ENCODE measurements at regions not wholly inside any gene's neighbourhood (a gene's known extent, or its start where the extent isn't known, plus 50 kb on each side); places are given as distances from the start of the nearest gene placed in this dataset.
A peak's percentile ranks its signal among the peaks of the same experiment; 100 is the strongest.
"Not testable (repeated sequence)": the region's sequence is repeated elsewhere in the genome, so short reads cannot be mapped to it uniquely, and the experiment has no call there.

DNA sequence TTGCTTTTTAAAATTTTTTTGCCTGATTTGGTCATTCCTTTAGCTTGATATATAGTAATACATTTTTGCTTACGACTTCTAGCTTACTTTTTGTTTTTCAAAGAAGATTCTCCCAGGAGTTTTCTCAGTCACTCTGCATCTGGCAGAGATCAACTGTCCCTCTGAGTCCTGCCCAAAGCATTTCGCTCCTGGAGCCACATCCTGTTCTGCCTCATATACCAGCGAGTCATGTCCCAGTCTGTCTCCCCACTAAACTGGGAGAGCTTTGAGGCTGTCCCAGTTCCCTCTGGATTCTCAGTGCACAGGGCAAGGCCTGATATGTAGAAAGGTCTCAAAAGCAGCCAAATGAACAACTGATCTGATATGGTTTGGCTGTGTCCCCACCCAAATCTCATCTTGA, 326.3 kb downstream of the ARRDC4 start:
- peaks cover 31% of the 10 kb centered on the region for H3K27me3 Mint-ChIP-seq
- H3K4me3 Mint-ChIP-seq: no peak overlapping the region
- ATAC-seq (no peak), DNase-seq (no peak)
- no peaks in the 10 kb centered on the region for H3K9me3 Mint-ChIP-seq
- no peaks in the 10 kb centered on the region for H3K4me1 Mint-ChIP-seq
- no peak overlapping the region for H3K27ac Mint-ChIP-seq

DNA sequence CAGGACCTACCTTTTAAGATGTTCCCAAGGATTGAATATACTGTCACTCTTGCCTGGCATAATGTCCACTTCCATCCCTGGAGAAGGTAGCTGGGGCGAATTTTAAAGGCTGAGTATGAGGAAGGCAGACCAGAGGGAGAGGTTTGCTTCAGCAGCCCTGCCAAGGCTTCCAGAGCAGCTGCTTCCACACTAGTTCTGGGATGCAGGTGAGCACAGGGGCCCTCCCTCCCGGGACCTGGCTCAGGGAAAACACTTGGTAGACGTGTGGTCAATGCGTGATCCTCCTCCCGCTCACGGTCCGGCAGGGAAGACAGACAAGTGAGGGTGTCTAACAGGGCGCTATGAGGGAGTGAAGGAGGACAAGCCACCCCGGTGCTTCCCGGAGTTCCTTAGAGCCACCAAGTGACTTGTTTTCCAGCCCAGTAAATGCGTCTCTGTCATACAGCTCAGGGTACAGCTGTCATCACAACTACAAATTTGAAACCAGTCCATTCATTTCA, 327.6 kb downstream of the ARRDC4 start:
- Mint-ChIP-seq H3K4me3 (no peak overlapping the region), H3K9me3 (no peaks in the 10 kb centered on the region), H3K27me3 (peaks cover 40% of the 10 kb centered on the region), H3K4me1 (no peaks in the 10 kb centered on the region), H3K27ac (no peak overlapping the region)
- DNase-seq: no peak
- no peak for ATAC-seq

DNA sequence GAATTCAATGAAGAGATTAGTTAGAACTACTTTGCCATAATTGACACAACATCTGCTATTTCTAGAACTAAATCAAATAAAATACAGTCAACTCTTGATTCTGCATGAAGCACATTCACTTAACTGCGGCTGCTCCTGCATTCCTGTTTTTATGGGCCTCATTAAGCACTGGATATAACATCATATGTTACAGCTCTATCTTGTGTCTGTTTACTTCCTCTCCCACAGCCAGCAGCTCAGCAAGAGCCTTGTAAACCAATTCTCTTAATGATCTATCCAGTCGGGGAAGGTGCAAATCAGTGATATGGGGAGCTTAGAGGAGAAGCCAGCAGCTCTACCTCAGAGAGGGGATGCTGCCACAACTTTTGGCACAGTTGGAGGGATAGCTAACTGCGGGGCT, 329.2 kb downstream of the ARRDC4 start:
- Mint-ChIP-seq H3K4me1 (no peaks in the 10 kb centered on the region), H3K4me3 (no peak overlapping the region), H3K27ac (no peak overlapping the region), H3K9me3 (no peaks in the 10 kb centered on the region), H3K27me3 (peaks cover 56% of the 10 kb centered on the region)
- ATAC-seq (no peak), DNase-seq (no peak)

DNA sequence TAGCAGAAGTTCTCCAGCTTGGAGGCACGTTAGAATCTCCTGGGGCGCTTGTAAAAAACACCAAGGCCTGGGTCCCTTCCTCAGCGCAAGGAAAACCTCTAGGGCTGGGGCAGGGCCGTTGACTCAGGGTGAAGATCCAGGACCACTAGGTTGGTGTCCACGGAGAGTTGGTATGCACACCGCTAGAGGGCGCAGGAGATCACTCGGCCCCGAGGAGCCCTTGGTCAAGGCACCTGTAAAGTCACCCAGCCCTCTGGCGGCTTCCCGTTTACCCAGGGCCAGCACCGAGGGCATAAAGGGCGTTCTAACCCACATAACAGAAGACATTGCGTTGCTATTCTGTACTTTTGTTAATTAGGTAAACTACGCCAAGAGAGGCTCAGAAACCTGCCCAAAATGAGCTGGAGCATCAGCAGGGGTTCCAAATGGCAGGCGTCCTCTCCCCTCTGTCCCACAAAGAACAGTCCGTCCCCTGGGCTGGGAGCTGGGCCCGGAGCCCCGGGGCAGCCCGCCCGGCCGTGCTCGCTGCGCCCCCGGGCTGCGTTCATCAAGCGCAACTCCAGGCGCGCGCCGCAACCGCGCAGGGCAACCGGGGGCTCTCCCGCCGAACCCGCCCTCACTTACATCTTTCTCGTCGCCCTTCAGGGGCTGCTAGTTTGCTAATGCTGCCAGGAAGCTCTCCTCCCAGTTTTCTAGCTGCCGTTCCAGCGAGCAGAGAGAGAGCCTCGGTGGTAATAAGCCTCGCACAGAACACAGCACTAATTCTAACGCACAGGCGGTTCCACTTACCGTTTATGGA, 332.1 kb downstream of the ARRDC4 start:
- Mint-ChIP-seq H3K27me3 (peaks cover 53% of the 10 kb centered on the region), H3K9me3 (no peaks in the 10 kb centered on the region), H3K27ac (no peak overlapping the region), H3K4me1 (no peaks in the 10 kb centered on the region), H3K4me3 (peak overlapping the region in 1 of 2 donors; percentile 35)
- DNase-seq (peak; percentile 43 to 47), ATAC-seq (peak; percentile 83)

DNA sequence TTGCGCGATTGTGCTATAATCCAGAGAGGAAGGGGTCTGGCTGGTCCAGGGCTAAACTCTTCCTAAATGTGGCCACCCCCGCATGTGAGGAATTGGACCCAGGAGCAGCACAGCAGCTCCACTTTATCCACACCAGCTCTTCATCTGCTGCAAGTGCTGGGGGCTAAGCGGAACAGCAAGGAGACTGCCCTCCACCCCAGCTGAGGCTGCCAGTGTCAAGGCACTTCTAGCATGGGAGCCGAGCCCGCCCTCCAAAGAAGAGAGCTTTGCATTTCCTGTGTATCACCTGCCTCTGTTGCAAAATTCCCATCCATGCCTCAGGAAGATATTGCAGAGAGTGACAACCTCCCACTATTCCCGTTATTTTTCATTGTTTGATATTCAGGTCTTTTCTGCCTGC, 333.6 kb downstream of the ARRDC4 start:
- H3K9me3 Mint-ChIP-seq: no peaks in the 10 kb centered on the region
- no peak overlapping the region for H3K27ac Mint-ChIP-seq
- ATAC-seq: no peak
- H3K4me1 Mint-ChIP-seq: no peaks in the 10 kb centered on the region
- H3K27me3 Mint-ChIP-seq: peaks cover 62% of the 10 kb centered on the region
- no peak for DNase-seq
- no peak overlapping the region for H3K4me3 Mint-ChIP-seq

DNA sequence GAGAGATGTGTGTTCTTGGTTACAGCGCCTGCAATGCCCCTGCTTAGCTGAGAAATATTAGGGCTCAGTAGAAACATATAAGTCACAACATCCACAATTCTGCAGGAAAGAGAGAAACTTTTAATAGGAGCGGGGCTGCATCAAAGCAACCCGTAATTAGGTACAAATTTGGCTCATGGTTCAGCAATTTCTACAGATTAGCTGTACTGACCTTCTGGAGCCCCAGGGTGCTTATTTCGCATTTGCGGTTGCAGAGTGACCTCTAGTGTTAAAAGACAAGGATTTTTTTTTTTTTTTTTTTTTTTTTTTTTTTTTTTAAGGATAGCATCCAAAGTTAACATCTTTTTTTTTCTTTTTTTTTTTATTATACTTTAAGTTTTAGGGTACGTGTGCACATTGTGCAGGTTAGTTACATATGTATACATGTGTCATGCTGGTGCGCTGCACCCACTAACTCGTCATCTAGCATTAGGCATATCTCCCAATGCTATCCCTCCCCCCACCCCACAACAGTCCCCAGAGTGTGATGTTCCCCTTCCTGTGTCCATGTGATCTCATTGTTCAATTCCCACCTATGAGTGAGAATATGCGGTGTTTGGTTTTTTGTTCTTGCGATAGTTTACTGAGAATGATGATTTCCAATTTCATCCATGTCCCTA, 334.7 kb downstream of the ARRDC4 start:
- H3K4me1 Mint-ChIP-seq, ATAC-seq, H3K9me3 Mint-ChIP-seq, H3K27ac Mint-ChIP-seq, H3K4me3 Mint-ChIP-seq, DNase-seq: not testable (repeated sequence)
- peaks cover 65% of the 10 kb centered on the region for H3K27me3 Mint-ChIP-seq

DNA sequence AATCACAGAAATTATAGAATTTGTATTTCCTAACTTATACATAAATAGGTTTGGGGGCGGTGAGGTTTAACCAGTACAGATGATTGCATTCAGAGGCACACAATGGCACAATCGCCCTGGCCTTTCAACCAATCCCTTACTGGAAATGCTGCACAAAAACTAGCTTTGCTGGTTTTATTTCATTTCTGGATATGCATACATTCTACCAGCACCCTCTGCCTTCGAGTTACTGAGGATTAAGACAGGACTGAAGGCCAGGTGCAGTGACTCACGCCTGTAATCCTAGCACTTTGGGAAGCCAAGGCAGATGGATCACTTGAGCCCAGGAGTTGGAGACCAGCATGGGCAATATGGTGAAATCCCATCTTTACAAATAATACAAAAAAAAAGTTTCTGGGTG, 336.1 kb downstream of the ARRDC4 start:
- Mint-ChIP-seq H3K4me3 (no peak overlapping the region), H3K27ac (no peak overlapping the region), H3K4me1 (no peaks in the 10 kb centered on the region), H3K27me3 (peaks cover 70% of the 10 kb centered on the region), H3K9me3 (no peaks in the 10 kb centered on the region)
- ATAC-seq (no peak), DNase-seq (no peak)

DNA sequence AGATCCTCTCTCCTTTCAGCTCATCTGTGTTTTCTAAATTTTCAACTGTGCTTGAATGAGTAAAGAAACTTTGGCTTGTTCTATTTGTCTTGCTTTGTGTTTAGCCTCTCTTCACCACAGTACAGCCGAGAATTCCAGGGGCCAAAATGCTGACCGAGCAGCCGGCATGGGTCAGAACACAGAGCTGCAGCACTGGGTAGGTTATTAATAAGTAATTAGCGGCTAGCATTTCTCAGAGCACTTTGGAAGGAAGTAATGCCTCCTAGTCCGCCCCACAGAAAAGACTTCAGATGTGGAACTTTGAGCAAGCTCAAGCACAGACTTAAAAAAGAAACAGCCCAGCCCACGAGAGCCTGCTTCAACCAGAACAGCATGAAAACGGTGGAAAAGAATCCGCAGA, 343.9 kb downstream of the ARRDC4 start:
- Mint-ChIP-seq H3K9me3 (no peaks in the 10 kb centered on the region), H3K4me3 (no peak overlapping the region), H3K27me3 (peaks cover 45% of the 10 kb centered on the region), H3K27ac (no peak overlapping the region), H3K4me1 (no peaks in the 10 kb centered on the region)
- DNase-seq (no peak), ATAC-seq (no peak)

DNA sequence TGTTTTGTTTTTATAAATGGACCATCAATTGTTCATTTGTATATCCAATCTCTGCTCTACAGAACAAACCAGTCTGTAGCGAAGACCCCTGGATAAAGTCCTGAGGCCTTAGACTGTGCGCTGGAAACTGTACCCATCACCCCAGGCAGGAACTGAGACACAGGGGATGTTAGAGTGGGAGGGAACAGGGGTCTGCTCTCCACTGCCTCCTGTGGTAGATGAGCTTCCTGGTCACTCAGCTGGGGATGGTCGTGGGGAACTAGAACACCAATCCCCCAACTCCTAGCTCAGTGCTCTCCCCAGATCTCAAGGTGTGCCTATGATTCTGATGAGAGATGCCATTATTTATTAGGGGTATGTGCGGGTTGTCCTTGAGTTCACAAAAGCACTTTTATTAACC, 340.2 kb upstream of the IGF1R start:
- DNase-seq (no peak), ATAC-seq (no peak)
- H3K27me3 Mint-ChIP-seq: peaks cover 42% of the 10 kb centered on the region
- H3K27ac Mint-ChIP-seq: no peak overlapping the region
- H3K4me1 Mint-ChIP-seq: no peaks in the 10 kb centered on the region
- no peak overlapping the region for H3K4me3 Mint-ChIP-seq
- H3K9me3 Mint-ChIP-seq: no peaks in the 10 kb centered on the region

DNA sequence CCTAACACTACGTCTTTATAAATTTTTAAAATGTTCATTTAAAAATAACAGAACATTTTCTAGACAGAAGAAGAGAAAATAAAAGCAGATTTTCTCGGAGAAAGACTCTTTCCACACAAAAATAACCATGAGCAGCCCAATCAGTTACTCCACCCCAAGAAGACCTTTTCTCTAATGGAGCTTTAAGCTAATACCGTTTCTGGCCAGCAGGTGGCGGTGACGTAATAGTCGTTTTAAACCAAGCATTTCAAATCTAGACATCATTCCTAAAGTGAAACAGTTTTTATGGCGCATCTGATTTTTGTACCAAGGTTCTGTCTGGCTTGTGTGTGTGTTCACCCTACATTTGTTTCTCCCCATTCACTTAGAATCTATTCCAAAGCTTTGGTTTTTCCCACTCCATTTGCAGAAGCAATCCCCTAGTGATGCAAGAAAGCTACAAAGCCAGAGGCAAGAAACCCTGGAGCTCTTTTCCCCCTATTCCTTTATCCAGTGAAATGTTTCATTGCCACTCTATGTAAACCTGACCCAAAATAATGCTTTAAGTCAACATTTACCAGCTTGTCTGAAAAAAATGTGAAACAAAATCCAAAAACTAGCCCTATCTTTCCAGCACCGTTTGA, 336.7 kb upstream of the IGF1R start:
- Mint-ChIP-seq H3K4me1 (no peaks in the 10 kb centered on the region), H3K9me3 (no peaks in the 10 kb centered on the region), H3K4me3 (no peak overlapping the region), H3K27ac (no peak overlapping the region), H3K27me3 (peaks cover 44% of the 10 kb centered on the region)
- DNase-seq: peak; percentile 58 to 60
- ATAC-seq: no peak

DNA sequence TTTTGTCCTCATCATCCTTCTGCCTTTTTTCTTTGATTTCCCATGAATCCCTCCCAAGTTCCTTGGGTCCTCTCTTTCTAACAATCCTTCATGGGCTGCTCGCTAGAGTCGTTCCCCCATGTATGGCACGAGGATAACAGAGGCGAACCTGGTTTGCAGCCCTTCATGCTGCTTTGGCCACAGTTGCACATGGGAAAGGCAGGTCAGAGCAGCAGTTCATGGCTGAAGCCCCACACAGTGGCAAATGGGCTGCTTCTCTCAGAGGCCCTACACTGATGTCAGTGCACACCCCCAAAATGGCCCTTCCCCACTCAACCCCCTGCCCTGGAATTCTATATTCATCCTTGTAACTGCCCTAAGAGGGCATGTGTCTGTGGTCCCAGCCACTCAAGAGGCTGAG, 335.4 kb upstream of the IGF1R start:
- H3K4me1 Mint-ChIP-seq: no peaks in the 10 kb centered on the region
- no peaks in the 10 kb centered on the region for H3K9me3 Mint-ChIP-seq
- H3K27ac Mint-ChIP-seq: no peak overlapping the region
- H3K27me3 Mint-ChIP-seq: peaks cover 44% of the 10 kb centered on the region
- DNase-seq (no peak), ATAC-seq (no peak)
- no peak overlapping the region for H3K4me3 Mint-ChIP-seq

DNA sequence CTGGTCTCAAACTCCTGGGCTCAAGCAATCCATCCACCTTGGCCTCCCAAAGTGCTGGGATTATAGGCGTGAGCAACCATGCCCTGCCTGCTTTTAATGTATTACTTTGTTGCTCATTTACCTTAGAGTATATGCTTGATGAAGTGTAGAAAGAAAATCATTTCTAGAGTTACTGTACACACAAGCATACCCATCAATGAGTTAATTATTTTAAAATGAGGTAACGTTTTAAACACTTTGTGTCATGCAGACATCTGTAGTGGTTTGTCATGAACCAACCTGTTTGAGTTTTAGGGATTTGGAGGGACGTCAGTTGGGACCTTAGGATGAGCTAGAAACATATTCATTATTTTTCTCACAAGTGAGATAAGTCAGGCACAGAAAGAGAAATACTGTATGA, 332.4 kb upstream of the IGF1R start:
- peaks cover 4 to 7% of the 10 kb centered on the region in 2 donors for H3K9me3 Mint-ChIP-seq
- no peak for DNase-seq
- no peaks in the 10 kb centered on the region for H3K4me1 Mint-ChIP-seq
- H3K27me3 Mint-ChIP-seq: peaks cover 37% of the 10 kb centered on the region
- no peak overlapping the region for H3K4me3 Mint-ChIP-seq
- no peak overlapping the region for H3K27ac Mint-ChIP-seq
- no peak for ATAC-seq

DNA sequence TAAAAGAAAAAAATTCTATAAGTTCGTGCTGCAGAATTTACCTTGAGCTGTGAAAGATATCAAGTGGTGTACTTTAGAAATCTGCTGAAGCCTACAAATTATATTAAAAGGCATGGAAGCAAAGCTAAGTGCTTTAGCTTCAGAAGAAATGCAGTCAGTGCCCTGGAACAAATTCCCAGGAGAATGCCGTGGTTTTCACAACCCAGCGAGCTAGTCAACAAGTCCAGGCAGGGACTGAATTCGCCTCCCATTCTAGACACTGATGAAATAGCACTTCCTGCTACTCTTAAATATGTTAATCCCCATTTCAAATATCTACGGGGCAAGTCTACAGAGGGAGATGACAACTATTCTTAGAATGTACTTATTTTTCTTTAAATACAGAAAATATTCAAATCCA, 326.4 kb upstream of the IGF1R start:
- Mint-ChIP-seq H3K27ac (no peak overlapping the region), H3K4me3 (no peak overlapping the region), H3K9me3 (peaks cover 4 to 7% of the 10 kb centered on the region in 2 donors), H3K4me1 (no peaks in the 10 kb centered on the region), H3K27me3 (peaks cover 15% of the 10 kb centered on the region)
- ATAC-seq: no peak
- no peak for DNase-seq

DNA sequence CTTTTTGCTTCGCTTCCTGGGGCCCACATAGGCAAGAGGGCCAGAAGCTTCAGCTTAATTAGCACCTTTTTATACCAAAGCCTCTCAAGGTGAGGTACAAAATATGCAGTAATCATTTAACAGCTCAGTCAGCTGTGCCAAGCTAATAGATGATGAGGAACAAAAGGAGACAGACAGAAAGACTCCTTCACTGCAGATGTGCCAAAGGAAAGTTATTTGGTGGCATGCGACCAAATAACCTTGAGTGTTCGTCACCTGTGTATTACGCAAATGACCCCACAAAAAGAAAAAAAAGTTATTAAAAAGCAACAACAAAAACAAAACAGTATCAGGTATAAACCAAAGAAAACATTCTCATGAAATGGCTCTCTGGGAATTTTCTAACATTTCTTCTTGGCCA, 325.8 kb upstream of the IGF1R start:
- Mint-ChIP-seq H3K27ac (no peak overlapping the region), H3K4me3 (no peak overlapping the region), H3K4me1 (no peaks in the 10 kb centered on the region), H3K27me3 (peaks cover 15% of the 10 kb centered on the region), H3K9me3 (peaks cover 4 to 7% of the 10 kb centered on the region in 2 donors)
- ATAC-seq (no peak), DNase-seq (no peak)

DNA sequence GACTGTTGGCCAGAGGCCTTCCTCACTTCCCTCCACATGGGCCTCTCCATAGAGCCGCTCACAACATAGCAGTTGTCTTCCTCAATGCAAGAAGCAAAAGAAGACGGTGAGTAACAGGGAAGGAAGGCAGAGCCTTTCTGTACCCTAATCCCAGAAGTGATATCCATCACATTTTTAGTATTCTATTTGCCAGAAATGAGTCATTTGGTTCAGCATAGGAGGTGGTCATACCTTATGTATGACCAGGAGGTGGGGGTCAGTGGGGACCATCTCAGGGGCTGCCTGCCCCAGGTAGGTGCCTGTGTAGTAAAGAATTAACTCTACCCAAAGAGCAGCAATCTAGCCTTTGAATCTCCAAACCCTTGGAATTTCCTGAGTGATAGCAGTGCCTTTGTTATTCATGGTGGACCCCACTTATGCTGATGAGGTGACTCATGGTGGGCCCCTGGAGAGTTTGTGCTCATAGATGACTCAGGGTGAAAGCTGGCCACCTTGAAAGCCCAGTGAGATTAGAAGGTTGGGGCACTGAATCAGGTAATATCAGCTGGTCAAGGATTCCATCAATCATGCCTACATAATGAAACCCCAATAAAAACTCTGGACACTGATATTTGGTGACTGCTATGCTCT, 323.9 kb upstream of the IGF1R start:
- no peak for ATAC-seq
- DNase-seq: no peak
- H3K27me3 Mint-ChIP-seq: peaks cover 15% of the 10 kb centered on the region
- no peaks in the 10 kb centered on the region for H3K9me3 Mint-ChIP-seq
- H3K4me1 Mint-ChIP-seq: no peaks in the 10 kb centered on the region
- H3K4me3 Mint-ChIP-seq: no peak overlapping the region
- H3K27ac Mint-ChIP-seq: no peak overlapping the region

DNA sequence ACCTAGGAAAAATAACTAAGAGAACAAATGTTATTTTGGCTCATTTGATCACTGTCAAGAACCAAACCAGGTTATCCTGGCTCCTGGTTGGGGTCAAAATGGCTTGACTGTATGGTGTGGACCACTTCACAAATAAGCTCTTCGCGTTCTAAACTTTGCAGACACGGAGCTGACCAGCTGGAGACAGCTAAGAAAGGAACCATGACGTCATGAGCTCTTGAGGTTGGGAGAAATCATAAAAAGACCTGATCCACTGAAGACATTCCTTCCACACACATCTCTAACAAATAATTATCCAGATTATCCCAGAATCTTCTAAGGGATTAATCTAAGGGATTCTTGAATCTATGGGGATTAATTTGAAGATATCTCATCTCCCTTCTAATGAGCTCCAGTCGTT, 321.5 kb upstream of the IGF1R start:
- H3K4me1 Mint-ChIP-seq: no peaks in the 10 kb centered on the region
- DNase-seq: no peak
- ATAC-seq: no peak
- H3K27ac Mint-ChIP-seq: no peak overlapping the region
- no peak overlapping the region for H3K4me3 Mint-ChIP-seq
- H3K27me3 Mint-ChIP-seq: peaks cover 18% of the 10 kb centered on the region
- H3K9me3 Mint-ChIP-seq: no peaks in the 10 kb centered on the region
